GM10266 (cell line): ENCODE measurements at regions not wholly inside any gene's neighbourhood (a gene's known extent, or its start where the extent isn't known, plus 50 kb on each side); places are given as distances from the start of the nearest gene placed in this dataset.

ENCODE experiments used
- DNase-seq: peaks from one replicate; pipeline ENCODE4 v3.0.0; 2012; ENCODE audit errors: extremely low spot score
- CTCF ChIP-seq: IDR thresholded peaks from 2 replicates; pipeline ENCODE4 v1.5.1; 2012; ENCODE audit warnings: mild to moderate bottlenecking, low read depth; ENCODE audit not compliant: control insufficient read depth, insufficient read depth; ENCODE audit errors: missing control alignments

- DNase-seq: no peak
- no peak for TF ChIP-seq CTCF
Observed at GRCh38 chr1:93784538-93784937, 94.5 kb downstream of the DNTTIP2 start.

- no peak for DNase-seq
- no peak for TF ChIP-seq CTCF
Observed at GRCh38 chr1:93783876-93784275, 95.1 kb downstream of the DNTTIP2 start.

GRCh38 chr1:93779540-93780165 is 98.0 kb upstream of the BCAR3 start:
- DNase-seq: no peak
- TF ChIP-seq CTCF: no peak

- no peak for DNase-seq
- TF ChIP-seq CTCF: no peak
Observed at GRCh38 chr1:93778457-93778856, 96.8 kb upstream of the BCAR3 start.

- no peak for TF ChIP-seq CTCF
Observed at GRCh38 chr1:93777255-93777654, 95.6 kb upstream of the BCAR3 start.

GRCh38 chr1:93776728-93777127 is 95.1 kb upstream of the BCAR3 start:
- DNase-seq: no peak
- TF ChIP-seq CTCF: no peak

More at GRCh38 chr1:93777255-93777654, 95.6 kb upstream of the BCAR3 start:
- no peak for DNase-seq

GRCh38 chr1:93775224-93775623 is 93.6 kb upstream of the BCAR3 start:
- DNase-seq: no peak

More at GRCh38 chr1:93775224-93775623, 93.6 kb upstream of the BCAR3 start:
- TF ChIP-seq CTCF: no peak
